T-helper 1 cell (primary cell): ENCODE measurements at regions not wholly inside any gene's neighbourhood (a gene's known extent, or its start where the extent isn't known, plus 50 kb on each side); places are given as distances from the start of the nearest gene placed in this dataset.
"Not testable (repeated sequence)": the region's sequence is repeated elsewhere in the genome, so short reads cannot be mapped to it uniquely, and the experiment has no call there.

Experiments used
- DNase-seq, 5 donors: peaks; one replicate each; pipeline ENCODE4 v3.0.0-alpha.2; 2012 to 2020

GRCh38 chr11:103736315-103737036 is 300.0 kb upstream of the DDI1 start:
- DNase-seq: no peak

GRCh38 chr11:103737037-103737622 is 299.3 kb upstream of the DDI1 start:
- no peak for DNase-seq

- no peak for DNase-seq
These were observed 298.7 kb upstream of the DDI1 start for GRCh38 chr11:103737747-103738146.

GRCh38 chr11:103739074-103739796 is 297.2 kb upstream of the DDI1 start:
- not testable (repeated sequence) for DNase-seq

GRCh38 chr11:103744496-103745153 is 291.8 kb upstream of the DDI1 start:
- no peak for DNase-seq

- no peak for DNase-seq
These were observed 287.3 kb upstream of the DDI1 start for GRCh38 chr11:103749158-103749557.

GRCh38 chr11:103768816-103769215 is 267.6 kb upstream of the DDI1 start:
- DNase-seq: no peak

- no peak for DNase-seq
These were observed 263.4 kb upstream of the DDI1 start for GRCh38 chr11:103773059-103773458.

- DNase-seq: no peak
These were observed 262.9 kb upstream of the DDI1 start for GRCh38 chr11:103773537-103773936.

GRCh38 chr11:103779054-103779453 is 257.4 kb upstream of the DDI1 start:
- DNase-seq: no peak

- no peak for DNase-seq
These were observed 246.5 kb upstream of the DDI1 start for GRCh38 chr11:103789952-103790351.

GRCh38 chr11:103792981-103793468 is 243.4 kb upstream of the DDI1 start:
- no peak for DNase-seq

GRCh38 chr11:103794262-103794661 is 242.2 kb upstream of the DDI1 start:
- no peak for DNase-seq

GRCh38 chr11:103798026-103798425 is 238.4 kb upstream of the DDI1 start:
- DNase-seq: no peak

- DNase-seq: no peak
These were observed 238.0 kb upstream of the DDI1 start for GRCh38 chr11:103798446-103798845.

GRCh38 chr11:103800406-103801114 is 235.9 kb upstream of the DDI1 start:
- no peak for DNase-seq

- DNase-seq: no peak
These were observed 233.4 kb upstream of the DDI1 start for GRCh38 chr11:103803062-103803461.

- DNase-seq: no peak
These were observed 230.8 kb upstream of the DDI1 start for GRCh38 chr11:103805688-103806009.

GRCh38 chr11:103806130-103806895 is 230.1 kb upstream of the DDI1 start:
- no peak for DNase-seq

GRCh38 chr11:103807806-103808205 is 228.6 kb upstream of the DDI1 start:
- DNase-seq: no peak

GRCh38 chr11:103808252-103808651 is 228.2 kb upstream of the DDI1 start:
- no peak for DNase-seq

GRCh38 chr11:103811870-103812455 is 224.5 kb upstream of the DDI1 start:
- no peak for DNase-seq
